Activated gamma-delta T cell treated with Interleukin-2 at 50 U/mL for 16 hours (primary cell): ENCODE measurements at regions not wholly inside any gene's neighbourhood (a gene's known extent, or its start where the extent isn't known, plus 50 kb on each side); places are given as distances from the start of the nearest gene placed in this dataset.

Experiments used
- DNase-seq: peaks from one replicate; pipeline ENCODE4 v3.0.0-alpha.2; 2020

GRCh38 chr10:78164702-78165101, 131.0 kb downstream of the RPS24 start:
- DNase-seq: no peak

DNA sequence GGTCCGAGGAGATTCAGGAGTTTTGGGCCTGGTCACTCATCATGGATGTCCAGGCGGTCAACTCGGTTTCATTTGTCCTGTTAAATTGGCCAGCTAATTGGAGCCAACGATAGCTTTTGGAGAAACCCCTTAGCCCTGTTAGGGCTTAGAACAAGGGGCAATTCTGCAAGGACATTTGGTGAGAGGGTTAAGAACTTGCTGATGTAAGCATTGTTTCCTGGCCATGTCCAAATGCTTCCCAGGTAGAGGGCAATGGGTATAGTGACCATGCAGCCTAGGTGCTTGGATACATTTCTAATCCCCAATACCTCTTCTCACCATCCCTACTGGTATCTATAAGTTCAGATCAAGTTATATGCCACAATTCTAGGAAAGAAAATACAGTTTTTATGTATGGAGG, 131.5 kb downstream of the RPS24 start:
- DNase-seq: no peak

GRCh38 chr10:78165617-78166016, 132.0 kb downstream of the RPS24 start:
- no peak for DNase-seq

- DNase-seq: no peak
Measured at GRCh38 chr10:78166261-78166660, 132.6 kb downstream of the RPS24 start.

DNA sequence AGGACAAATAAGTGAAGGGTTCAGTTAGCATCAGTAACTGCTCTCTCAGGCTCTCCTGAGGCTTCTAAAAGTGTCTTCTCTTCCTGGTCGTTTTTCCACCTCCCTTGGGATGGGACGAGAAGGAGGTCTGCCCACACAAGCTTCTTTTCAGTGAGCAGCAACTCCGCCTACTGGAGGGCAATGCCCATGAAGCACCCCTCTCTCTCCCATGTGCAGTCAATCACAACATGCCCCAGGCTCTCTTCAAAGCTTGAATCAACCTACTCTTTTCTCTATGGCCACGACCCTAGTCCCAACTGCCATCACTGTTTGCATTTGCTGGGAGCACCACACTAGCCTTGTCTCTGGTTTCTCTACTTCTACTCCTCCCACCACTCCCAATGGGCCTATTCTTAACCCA, 135.6 kb downstream of the RPS24 start:
- DNase-seq: no peak

- DNase-seq: no peak
Measured at GRCh38 chr10:78170026-78170475, 136.4 kb downstream of the RPS24 start.

- no peak for DNase-seq
Measured at GRCh38 chr10:78171633-78172400, 138.2 kb downstream of the RPS24 start.

GRCh38 chr10:78173360-78174015, 139.8 kb downstream of the RPS24 start:
- DNase-seq: no peak

- no peak for DNase-seq
Measured at GRCh38 chr10:78175444-78176015, 141.9 kb downstream of the RPS24 start.

GRCh38 chr10:78176320-78177317, 143.0 kb downstream of the RPS24 start:
- no peak for DNase-seq

DNA sequence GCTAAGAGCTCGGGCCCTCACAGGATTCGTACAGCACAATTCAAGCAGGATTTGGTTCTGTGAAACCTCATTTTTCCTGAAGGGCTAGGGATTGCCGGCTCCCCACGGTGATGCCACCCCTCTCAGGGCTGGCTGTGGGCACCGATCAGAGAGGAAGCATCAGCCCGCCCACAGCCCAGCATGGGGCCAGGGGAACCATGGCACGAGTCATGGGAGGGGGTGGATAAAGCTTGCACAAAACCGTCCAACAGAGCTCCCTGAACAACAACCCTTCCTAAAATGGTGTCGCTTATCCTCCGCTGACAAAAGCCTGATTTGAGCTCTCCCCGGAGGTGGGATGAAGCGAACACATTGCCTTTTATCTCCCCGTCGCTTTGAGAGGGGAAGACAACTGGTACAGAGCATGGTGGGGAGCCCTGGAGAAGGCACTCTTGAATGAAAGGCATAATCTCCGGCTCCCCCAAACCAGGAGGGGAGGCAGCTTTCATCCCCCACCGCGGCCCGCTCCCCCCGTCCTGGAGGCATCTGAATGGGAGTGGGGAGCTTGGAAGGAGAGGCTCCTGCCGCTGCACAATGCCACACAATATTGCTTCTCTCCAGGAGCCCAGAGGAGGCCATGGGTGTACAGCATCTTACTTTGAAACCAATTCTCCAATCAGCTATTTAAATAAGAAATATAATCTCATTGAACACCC, 144.0 kb downstream of the RPS24 start:
- no peak for DNase-seq

DNA sequence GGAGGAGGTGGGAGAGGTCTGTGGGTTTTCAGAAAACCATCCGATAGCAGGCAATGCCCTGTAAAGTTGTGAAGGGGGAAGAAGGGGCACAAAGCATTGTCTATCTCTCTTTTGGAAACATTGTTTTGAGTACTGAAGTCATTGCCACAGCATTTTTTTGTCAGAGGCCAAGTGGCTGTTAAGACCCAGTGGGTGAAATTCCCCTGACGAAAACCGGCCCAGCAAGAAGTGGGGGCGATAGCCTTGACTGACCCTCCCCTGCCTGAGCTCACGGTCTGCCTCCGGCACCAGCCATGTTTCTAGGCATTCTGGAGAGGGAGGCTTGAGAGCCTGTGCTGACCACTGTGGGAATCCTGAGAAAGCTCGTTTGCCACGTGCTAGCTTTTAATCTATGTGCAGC, 144.7 kb downstream of the RPS24 start:
- no peak for DNase-seq

- no peak for DNase-seq
Measured at GRCh38 chr10:78178940-78179339, 145.3 kb downstream of the RPS24 start.

DNA sequence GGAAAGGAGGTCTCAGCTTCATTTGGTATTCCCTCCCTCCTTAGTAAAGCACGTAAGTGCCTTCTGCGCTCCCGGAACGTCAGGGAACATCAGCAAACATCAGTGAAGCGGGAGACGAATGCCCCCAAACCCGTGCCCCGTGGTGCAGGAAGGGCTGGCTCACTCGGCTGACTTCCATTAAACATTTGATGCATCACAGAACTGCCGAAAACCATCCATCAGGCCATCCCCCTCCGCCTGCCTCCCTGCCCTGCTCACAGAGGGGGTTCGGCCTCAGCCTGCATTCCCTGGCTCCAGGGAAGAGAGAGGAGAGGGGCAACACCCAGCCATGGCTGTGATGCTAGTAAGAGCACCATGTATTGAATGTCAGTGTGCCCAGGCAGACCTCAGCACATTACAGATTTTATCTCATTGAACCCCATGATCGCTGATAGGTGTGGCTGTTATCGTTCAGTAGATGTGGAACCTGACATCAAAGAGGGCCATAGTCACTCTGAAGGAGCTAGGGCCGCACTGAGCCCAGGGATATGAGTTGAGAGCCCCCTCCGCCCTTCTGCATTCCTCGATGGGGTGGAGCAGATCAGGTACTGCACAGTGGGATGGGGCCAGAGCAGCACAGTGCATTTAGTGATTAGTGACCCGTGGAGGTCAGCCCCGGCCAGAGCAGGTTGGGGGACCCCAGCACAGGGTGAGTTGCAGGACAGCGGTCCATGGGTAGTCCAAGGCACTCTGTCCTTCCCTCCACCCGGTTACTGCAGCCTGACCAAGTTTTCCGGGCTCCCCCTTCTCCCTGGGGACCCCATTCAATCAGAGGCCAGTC, 146.4 kb downstream of the RPS24 start:
- DNase-seq: no peak

DNA sequence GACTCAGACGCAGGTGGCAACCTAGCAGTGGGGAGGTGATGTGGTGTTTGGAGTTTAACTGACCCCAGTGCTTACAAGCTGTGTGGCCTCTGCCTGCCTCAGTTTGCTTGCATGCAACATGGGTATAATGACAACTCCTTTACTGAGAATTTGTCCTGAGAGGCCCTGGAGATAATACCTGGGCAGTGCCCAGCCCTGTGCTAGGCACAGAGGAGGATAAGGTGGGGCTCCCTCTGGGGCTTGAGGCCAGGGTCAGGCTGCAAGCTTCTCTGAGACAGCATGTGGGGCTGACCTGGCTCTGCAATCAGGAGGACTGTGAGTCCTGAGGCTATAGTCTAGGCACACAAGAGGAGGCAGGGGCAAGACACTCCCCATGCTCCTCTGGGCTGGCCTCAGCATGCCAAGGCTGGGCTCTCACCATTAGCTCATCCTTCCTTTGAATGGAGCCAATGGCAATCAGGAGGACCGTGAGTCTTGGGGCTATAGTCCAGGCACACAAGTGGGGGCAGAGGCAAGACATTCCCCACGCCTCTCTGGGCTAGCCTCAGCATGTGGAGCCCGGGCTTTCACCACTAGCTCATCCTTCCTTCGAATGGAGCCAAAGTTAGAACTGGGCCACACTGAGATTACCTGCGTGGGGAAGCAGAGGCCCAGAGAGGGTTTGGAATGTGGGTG, 147.9 kb downstream of the RPS24 start:
- no peak for DNase-seq

DNA sequence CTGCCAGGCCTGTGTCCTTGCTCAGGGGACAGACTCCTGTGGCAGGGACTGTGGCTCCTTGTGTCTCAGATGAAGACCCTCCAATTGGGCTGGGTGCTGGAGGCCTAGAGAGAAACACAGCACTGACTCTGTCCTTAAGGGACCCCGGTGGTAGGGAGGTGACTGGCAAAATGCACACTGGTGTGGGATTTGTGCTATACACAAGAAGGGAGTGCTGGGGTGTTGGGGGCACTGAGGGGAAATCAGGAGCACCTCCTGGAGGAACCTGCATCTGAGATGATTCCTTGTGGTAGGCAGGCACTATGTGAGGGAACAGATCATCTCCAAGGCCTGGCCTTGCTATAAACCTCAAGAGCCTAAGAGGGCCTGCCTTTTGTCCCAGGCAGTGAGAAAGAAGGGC, 149.2 kb downstream of the RPS24 start:
- DNase-seq: no peak

- DNase-seq: no peak
Measured at GRCh38 chr10:78184851-78185692, 151.4 kb downstream of the RPS24 start.

- DNase-seq: no peak
Measured at GRCh38 chr10:78185693-78186055, 152.0 kb downstream of the RPS24 start.

GRCh38 chr10:78186572-78186971, 152.9 kb downstream of the RPS24 start:
- DNase-seq: no peak

GRCh38 chr10:78187371-78187770, 153.7 kb downstream of the RPS24 start:
- DNase-seq: no peak
